Esophagus muscularis mucosa (tissue), 4 donors: ENCODE measurements at regions not wholly inside any gene's neighbourhood (a gene's known extent, or its start where the extent isn't known, plus 50 kb on each side); places are given as distances from the start of the nearest gene placed in this dataset.

Experiments used
- EP300 ChIP-seq: sonication (generic); formaldehyde crosslinking; IDR thresholded peaks from one replicate; pipeline ENCODE4 v1.6.1; 2017; ENCODE audit warnings: antibody characterized with exemption
- POLR2A ChIP-seq: fragments of 450-650 bp; IDR thresholded peaks from one replicate; pipeline ENCODE4 v1.6.1; 2017; ENCODE audit warnings: antibody characterized with exemption, moderate library complexity, mild to moderate bottlenecking, low read depth
- TF ChIP-seq, protein P1 (sequence below), 3 experiments: fragments of 200-600 bp in 2 of 3; fragments of 450-650 bp in 1 of 3; sonication (generic) in 2 of 3; IDR thresholded peaks; one replicate each; pipeline ENCODE4 v1.5.1; 2017 to 2019; ENCODE audit warnings: antibody characterized with exemption in 3 of 3, mild to moderate bottlenecking in 2 of 3, moderate library complexity in 1 of 3

DNA sequence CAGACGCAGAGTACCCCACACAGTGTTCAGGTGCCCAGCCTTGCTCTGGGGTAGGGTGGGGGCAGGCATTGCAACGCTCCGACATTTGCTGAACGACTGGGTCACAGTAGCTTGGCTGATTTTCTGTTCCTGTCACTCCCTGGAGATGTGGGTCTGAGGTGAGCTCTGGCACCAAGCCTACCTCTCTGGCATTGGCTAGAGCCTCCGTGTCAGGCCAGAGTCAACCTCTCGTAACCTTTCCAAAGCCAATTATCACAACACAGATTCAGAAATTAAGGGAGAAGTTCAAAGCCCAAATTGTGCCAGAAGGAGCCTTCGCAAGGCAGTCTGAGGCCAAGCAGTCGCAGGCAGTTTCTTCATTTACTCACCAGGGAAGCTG lies 117.2 kb downstream of the IRS2 start:
- TF ChIP-seq, protein P1, sequence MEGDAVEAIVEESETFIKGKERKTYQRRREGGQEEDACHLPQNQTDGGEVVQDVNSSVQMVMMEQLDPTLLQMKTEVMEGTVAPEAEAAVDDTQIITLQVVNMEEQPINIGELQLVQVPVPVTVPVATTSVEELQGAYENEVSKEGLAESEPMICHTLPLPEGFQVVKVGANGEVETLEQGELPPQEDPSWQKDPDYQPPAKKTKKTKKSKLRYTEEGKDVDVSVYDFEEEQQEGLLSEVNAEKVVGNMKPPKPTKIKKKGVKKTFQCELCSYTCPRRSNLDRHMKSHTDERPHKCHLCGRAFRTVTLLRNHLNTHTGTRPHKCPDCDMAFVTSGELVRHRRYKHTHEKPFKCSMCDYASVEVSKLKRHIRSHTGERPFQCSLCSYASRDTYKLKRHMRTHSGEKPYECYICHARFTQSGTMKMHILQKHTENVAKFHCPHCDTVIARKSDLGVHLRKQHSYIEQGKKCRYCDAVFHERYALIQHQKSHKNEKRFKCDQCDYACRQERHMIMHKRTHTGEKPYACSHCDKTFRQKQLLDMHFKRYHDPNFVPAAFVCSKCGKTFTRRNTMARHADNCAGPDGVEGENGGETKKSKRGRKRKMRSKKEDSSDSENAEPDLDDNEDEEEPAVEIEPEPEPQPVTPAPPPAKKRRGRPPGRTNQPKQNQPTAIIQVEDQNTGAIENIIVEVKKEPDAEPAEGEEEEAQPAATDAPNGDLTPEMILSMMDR (IDR thresholded peaks at IDR 0.05): no peak
- no peak for TF ChIP-seq EP300
- no peak for TF ChIP-seq POLR2A
